ENCODE measurements at regions not wholly inside any gene's neighbourhood (a gene's known extent, or its start where the extent isn't known, plus 50 kb on each side); places are given as distances from the start of the nearest gene placed in this dataset.
"Not testable (repeated sequence)": the region's sequence is repeated elsewhere in the genome, so short reads cannot be mapped to it uniquely, and the experiment has no call there.

DNA sequence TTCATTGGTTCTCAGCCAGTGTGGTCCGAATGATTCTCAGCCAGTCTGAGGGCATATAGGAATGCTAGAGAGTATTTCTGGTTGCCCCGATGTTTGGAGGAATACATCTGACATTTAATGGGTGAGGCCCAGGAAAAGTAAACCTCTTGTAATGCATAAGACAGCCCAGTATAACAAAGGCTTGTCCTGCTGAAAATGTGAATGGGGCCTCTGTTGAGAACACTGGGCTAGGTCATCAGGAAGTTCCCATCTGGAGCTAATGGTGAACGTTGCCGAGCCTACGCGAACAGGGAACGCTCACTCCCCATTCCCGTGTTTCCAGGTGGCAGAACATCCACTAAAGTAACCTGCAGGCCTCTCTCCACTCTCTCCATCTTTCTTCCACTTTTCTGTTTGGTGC, 132.0 kb upstream of the CLNK start:
- no peak for DNase-seq (ENCODE audit: low read depth)

DNA sequence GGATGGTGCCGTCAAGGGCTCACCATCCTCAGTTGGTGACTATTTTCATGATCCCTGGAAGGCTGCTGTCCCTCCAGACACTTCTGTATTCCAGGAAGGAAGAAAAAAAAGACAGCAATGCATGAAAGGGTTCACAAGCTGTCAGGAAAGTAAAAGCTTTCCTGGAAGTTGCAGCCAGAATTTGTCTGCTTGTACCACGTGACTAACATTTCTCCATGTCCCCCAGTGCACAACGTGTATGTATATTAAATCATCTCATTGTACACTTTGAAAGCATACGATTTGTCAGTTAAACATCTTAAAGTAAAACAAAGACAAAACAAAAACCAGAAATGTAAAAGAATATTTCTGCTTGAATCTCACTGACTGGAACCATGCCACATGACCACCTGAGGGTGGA, 127.4 kb upstream of the CLNK start:
- DNase-seq (ENCODE audit: low read depth), result no peak

DNA sequence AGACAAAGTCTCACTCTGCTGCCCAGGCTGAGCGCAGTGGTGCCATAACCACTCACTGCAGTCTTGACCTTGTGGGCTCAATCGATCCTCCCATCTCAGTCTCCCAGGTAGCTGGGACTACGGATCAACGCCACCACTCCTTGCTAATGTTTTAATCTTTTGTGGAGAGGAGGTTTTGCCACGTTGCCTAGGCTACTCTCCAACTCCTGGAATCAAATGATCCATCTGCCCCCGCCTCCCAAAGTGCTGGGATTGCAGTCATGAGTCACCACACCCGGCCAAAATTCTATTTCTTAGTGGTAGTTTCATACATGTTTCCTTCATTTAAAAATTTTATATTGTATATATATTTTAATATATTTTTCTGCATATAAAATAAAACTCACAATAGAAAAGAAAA, 125.8 kb upstream of the CLNK start:
- no peak for DNase-seq (ENCODE audit: low read depth)

DNA sequence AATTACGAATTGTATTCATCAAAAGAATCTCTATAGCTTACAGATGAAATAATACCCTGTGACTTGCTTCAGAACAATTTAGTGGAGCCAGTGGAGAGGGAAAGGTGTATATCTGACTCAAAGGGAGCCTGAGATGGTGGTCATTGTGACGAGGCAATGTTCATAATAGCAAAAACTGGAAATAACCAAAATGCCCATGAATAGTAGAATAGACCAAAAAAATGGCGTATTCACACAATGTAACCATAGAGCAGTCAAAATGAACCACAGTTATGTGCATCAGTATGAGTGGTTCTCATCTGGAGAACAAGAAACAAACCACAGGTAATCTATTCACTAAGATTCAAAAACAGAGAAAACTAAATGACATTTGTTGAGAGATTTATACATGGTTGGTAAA, 125.3 kb upstream of the CLNK start:
- no peak for DNase-seq (ENCODE audit: low read depth)

DNA sequence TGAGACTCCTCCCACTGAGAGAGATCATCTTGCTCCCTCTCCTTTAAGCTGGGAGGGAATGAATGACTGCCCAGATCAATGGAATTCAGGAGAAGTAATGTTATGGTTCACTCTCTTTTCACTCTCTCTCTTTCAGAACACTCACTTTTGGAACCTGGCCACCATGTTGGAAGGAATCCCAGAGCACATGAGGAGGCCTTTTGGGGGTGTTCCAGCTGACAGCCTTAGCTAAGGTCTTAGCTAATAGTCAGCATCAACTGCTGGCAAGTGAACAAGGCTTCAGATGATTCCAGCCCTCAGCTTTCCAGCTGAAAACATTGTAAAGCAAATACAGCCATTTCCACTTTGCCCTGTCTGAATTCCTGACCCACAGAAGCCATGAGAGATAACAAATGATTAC, 124.0 kb upstream of the CLNK start:
- peak; percentile 9 for DNase-seq (ENCODE audit: low read depth)

DNA sequence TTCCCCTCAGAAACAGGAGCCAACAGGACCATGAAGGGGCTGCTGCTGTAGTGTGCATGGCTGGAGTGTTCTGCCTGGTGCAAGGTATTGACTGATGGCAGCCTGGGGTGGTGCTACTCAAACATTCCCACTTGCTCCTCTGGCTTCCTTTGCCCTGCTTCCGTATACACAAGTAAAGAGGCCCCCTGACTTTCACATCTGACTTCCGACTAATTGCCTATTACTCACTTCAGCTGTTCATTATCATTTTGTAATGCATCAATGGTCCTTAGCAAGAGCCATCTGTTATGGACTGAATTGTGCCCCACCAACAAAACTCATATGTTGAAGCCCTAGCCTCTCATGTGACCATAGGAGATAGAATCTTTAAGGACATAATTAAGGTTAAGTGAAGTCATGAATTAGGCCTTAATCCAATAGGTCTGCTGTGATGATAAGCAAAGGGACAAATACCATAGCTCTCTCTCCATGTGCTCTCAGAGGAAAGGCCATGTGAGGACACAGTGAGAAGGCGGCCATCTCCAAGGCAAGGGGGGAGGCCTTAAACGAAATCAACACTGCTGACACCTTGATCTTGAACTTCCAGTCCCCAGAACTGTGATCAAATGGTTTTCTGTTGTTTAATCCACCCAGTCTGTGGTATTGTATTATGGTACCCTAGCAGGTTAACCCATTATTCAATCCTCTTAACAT, 122.5 kb upstream of the CLNK start:
- DNase-seq (ENCODE audit: low read depth), result no peak

DNA sequence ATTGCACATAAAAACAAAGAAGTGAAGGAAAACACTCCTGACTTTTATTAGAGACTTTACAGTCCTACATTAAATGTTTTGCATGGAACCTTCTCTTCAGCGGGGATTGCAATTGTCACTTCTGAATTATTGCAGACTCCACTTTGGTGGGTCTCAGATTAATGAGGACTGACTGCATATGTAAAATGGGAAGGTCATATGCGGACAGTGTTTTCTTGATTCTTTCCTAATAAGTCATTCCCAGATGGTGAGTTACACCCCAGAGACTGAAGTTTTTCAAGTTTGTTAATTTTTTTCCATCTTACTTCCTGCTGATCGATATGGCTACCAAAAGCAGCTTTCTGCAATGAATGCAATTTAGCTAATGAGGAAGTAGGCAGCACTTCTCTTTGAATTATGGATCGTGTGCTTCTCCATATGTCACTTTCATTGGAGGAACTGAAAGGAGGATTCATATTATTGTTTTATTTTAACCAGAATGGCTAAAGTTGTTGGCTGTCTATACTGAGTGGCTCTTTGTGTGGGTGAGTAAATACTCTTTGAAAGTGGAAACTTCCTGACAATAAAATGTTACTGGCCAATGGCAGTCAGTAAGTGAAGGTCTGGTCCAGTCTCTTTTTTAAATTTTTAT, 119.3 kb upstream of the CLNK start:
- DNase-seq (ENCODE audit: low read depth), result no peak

DNA sequence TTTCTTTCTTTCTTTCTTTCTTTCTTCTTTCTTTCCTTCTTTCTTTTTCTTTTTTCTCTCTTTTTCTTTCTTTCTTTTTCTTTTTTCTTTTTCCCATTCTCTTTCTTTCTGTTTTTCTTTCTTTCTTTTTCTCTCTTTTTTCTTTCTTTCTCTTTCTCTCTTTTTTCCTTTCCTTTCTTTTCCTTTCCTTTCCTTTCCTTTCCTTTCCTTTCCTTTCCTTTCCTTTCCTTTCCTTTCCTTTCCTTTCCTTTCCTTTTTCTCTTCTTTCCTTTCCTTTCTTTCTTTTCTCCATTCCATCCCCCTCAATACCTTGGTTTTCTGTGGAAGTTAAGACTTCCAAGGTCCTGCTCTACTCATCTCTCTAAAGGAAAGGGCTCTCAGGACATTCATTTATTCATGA, 102.8 kb upstream of the CLNK start:
- DNase-seq (ENCODE audit: low read depth), result no peak

DNA sequence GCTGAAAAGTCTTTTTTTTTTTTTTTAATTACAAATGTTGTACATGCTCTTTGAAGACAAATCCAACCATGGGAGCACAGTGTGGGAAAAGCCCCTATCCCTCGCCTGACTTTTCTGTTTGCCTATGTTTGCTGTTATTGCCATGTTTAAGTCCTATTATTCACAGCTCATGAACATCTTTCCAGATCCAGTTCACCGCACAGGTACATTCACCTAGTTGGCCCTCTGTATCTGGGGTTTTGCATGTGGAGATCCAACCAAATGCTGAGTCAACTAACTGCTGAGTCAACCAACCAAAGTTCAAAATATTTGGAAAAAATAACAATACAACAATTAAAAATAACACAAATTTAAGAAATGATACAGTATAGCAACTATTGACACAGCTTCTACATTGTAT, 100.1 kb upstream of the CLNK start:
- DNase-seq (ENCODE audit: low read depth), result no peak

DNA sequence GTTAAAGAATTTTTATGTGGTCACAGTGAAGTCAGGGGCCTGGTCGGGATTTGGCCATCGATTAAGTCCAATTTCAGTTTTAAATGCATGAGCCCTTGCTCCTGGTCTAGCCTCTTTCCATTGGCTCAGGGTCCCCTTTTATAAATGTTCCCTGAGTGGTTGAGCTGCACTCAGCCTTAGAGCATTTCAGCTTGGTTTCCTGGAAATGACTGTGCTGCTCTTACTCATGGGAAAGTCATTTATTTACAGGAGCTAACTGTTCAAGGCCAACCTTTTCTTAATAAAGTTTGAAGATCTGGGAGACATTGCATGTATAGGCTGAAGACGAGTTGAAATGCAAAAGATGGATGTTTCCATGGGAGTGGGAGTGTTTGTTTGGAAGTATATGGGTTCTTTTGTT, 98.8 kb upstream of the CLNK start:
- DNase-seq (ENCODE audit: low read depth), result peak; percentile 59

DNA sequence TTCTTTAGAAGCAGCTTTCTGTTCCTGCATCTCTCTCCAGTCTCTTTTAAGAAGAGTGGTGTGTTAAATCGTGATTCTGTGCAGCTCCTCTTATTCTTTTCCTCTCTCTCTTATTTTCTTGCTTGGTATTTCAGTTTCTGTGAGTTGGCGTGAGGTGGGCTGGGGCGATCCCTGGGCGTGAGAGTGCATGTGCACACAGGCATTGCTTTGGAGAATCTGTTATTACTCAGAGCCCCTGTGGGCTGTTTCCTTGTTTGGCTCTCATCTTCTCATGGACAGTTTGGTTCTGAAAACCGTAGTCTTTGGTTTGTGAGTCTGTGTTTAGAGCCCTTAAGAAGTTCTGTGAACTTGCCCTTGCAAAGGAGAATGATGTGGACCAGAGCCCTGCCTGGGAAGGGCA, 97.2 kb upstream of the CLNK start:
- DNase-seq (ENCODE audit: low read depth), result no peak

DNA sequence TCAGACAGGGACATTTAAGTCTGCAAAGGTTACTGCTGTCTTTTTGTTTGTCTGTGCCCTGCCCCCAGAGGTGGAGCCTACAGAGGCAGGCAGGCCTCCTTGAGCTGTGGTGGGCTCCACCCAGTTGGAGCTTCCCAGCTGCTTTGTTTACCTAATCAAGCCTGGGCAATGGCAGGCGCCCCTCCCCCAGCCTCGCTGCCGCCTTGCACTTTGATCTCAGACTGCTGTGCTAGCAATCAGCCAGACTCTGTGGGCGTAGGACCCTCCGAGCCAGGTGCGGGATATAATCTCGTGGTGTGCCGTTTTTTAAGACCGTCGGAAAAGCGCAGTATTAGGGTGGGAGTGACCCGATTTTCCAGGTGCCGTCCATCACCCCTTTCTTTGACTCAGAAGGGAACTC, 96.2 kb upstream of the CLNK start:
- not testable (repeated sequence) for DNase-seq (ENCODE audit: low read depth)

DNA sequence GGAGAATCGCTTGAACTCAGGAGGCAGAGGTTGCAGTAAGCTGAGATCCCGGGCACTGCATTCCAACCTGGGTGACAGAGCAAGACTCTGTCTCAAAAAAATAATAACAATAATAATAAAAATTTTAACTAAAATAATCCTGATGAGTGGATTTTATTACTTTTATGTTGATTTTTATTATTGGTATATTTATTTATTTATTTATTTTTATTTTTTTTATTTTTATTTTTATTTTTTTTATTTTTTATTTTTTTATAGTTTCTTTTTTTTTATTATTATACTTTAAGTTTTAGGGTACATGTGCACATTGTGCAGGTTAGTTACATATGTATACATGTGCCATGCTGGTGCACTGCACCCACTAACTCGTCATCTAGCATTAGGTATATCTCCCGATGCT, 90.6 kb upstream of the CLNK start:
- DNase-seq (ENCODE audit: low read depth), result not testable (repeated sequence)

DNA sequence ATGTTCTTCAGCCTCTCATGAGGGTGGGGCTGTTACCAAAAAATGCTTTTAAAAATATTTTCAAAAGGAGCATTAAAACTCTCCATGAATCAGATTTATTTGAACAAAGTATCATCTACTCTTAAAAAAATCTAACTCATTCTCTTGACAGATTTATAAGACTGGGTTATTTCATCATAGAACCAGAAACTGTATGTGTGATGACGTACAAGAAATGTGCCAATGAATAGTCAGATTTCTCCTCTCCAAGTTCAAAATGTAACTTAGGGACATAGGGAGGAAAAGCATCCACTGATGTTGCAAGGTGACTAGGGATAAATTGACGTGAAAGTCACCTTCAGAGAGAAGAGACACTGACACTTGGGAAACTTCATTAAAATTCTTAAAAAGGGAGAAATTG, 89.1 kb upstream of the CLNK start:
- no peak for DNase-seq (ENCODE audit: low read depth)

DNA sequence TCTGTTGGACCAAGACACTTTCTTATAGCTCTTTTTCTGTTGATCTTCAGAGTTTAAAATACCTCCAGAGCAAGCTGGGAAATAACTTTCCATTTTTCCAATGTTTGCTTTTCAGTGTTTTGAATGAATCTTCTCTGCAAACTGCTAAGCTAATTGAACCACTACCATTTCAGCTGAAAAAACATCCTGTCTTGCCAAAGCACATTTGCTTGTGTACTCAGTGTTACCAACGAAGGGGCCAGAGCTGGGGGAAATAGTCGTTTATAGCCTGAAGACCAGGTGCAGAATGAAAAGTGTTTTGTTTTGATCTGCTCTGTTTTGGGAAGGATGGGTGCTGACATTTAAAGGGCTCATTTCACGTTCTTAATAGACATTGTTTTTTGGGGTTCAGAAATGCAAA, 88.4 kb upstream of the CLNK start:
- DNase-seq (ENCODE audit: low read depth), result no peak

DNA sequence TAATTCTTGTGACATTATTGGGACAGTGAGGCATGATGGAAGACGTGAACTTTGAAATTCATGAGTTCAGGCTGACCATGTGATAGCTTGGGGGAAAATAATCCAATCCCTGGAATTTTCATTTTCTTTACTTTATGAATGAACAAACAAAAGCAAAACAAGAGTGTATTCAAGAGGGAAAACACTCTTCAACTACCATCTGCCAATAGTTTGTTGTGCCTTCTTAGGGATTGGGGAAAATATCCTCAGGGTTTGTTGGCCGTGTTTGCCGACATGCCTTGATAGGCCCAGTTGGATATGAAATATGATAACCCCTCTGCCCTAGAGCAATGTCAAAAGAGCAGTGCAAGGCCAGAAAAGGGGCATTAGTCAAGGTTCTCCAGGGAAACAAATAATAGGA, 80.8 kb upstream of the CLNK start:
- no peak for DNase-seq (ENCODE audit: low read depth)

DNA sequence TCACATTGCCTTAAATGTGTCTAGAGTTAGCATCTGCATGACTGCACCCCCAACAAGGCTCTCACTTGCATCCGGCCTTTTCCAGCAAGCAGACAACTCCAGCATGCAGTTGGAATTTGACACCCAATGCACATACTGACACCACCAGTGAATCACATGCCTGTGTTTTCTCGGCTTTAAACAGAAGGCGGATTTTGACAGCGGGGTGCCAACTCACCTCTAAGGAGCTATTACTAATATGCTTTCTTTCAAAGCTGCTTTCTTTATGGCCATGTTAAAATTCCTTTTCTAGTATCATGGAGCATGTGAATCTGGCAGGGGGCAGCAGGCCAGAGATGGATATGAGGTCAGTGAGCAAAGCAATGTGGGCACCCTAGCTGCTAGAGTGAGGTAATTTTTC, 78.0 kb upstream of the CLNK start:
- DNase-seq (ENCODE audit: low read depth), result peak; percentile 96

DNA sequence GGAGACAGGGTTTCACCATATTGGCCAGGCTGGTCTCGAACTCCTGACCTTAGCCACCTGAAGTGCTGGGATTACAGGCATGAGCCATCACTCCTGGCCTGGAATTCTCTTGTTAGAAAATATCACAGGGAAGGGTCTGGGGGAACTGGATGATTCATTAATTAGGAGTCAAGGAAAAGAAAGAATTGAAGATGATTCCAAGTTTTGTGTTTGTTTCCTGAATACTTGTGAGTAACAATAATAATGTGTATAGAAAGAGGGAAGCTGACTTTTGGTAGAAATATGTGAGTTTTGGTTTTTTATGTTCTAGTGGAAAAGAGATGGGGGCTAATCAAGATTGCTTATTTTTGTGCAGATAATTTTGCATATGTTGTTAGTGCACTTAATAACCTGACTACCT, 77.3 kb upstream of the CLNK start:
- no peak for DNase-seq (ENCODE audit: low read depth)

DNA sequence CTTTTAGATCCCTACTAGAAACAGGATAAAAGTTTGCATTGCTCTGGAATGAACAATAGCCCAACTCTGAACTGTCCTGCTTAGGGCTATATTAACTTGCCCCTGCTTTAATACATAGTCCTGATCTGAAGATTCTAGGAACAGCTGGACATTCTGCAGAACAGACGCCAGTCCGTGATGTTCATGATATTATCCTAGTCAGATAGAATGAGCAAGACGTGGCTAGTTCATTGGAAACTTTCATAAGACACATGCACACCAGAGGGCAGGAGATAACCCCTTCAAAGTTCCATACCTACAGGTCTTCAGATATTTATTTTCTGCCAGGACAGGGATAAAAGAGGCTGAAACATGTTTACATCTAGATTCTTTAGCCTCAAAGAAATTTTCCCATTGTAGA, 75.5 kb upstream of the CLNK start:
- DNase-seq (ENCODE audit: low read depth), result no peak

DNA sequence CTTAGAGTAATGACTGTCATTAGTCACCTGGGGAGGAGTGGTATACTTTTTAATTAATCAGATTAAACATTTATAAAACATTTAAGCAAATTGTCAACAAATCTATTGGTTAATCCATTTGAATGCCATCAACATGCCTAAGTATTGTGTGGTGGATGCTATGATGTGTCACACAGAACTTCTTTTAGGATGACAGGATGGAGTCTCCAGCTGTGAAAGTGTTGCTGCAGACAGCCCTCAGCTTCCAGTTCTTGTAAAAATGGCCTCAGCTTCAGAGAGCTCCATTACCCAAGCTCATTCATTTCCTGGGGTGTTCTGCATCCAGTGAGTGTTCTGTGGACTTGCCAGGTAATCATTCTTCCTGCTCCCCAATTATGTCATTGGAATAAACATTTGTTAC, 74.3 kb upstream of the CLNK start:
- DNase-seq (ENCODE audit: low read depth), result no peak

DNA sequence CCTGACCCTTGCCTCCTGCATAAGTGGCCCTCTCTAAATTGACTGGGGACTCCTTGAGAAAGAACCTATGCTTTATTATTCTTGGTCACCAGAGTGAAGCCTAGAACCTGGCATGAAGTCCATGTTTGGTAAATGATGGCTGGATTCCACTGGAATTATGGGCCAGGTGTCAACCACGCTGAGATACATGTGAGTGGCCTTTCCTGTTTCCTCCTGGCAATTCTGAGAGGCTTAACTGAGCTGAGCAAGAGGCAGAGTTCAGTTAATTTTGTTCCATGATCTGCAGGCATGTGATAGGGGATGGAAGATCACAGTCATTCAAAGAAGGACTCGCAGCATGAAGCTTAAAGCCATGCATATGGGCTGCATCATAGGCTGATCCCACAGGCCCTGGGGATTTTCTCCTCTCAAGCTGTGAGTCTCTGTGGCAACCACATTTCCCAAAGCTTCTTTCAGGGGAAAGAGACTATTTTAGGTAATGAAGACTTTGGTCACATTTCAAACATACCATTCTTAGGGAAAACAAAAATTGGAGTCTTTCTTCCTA, 69.4 kb upstream of the CLNK start:
- no peak for DNase-seq (ENCODE audit: low read depth)

DNA sequence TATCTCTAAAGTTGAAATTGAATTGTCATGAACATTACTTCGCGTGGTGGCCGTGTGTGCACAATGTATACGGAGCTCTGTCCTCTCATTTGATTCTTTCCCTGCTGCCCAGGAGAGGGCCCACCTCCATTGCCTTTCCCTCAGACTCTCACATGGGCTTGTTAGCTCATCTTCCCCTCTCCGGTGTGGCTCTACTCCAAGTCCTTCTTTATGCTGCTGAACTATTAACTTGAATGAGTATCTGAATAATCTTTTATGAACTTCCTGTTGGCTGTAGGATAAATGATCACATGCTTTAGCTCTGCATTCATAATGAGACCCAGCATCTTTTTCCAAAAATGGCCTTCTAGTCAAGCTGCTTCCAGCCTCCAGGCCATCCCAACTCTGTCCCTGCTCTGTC, 68.8 kb upstream of the CLNK start:
- no peak for DNase-seq (ENCODE audit: low read depth)

DNA sequence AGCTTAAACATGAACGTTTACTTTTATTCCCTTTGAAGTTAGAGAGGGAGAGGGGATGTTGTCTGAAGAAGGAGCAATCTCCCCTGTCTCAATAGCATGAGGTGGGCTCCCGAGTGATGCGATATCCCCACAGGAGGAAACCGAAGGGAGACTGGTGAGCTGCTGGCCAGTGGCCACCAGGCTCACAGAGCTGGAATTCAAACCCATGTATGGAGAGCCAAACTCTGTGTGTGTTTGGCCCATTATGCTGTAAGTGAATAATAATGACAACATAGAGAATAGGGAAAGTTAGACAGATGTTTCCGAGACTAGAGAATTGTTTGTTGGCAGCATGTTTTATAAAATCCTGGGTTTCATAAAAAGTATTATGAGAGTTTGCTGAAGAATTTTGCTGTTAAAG, 66.1 kb upstream of the CLNK start:
- no peak for DNase-seq (ENCODE audit: low read depth)

DNA sequence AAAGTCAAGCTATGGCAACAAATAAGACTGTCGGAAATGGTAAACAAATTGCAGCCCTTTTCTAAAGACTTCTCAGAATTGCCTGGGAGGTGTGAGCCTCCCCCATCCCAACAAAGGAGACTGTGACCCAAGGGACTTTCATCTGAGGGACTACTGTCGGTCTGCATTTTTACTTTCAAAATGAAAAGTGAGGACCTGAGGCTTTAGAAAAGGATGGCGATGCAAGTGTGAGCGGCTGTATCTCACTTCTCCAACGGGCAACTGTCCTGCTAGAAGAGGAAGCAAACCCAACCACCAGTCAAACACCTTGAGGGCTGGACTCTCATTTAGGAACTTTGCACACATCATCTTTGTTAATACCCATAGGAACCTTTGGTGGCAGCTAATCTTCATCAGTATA, 62.6 kb upstream of the CLNK start:
- DNase-seq (ENCODE audit: low read depth), result no peak

All from non-pigmented ciliary epithelial cell (primary cell).